Ovary (tissue), 7 donors: ENCODE measurements at regions not wholly inside any gene's neighbourhood (a gene's known extent, or its start where the extent isn't known, plus 50 kb on each side); places are given as distances from the start of the nearest gene placed in this dataset.

Experiments used
- DNase-seq, 5 donors: peaks; one replicate each; pipeline ENCODE4 v3.0.0-alpha.2; 2019 to 2020
- H3K27ac ChIP-seq, 2 donors: fragments of 200-600 bp; one replicate each; pipeline versions ENCODE4 v1.5.1 to v1.8.0; 2019 to 2022
- H3K27me3 ChIP-seq: fragments of 200-600 bp; one replicate; pipeline ENCODE4 v1.8.0; 2022
- H3K36me3 ChIP-seq: fragments of 200-600 bp; sonication (generic); one replicate; pipeline ENCODE4 v1.5.1; 2019
- H3K4me1 ChIP-seq: one replicate; pipeline ENCODE4 v1.8.1; 2013; ENCODE audit warnings: mild to moderate bottlenecking, moderate library complexity; ENCODE audit not compliant: insufficient read depth
- H3K4me3 ChIP-seq: fragments of 200-600 bp; sonication (generic); one replicate; pipeline ENCODE4 v1.5.1; 2017
- H3K9me3 ChIP-seq, 2 donors: fragments of 200-600 bp in 1 of 2; sonication (generic) in 1 of 2; one replicate each; pipeline versions ENCODE4 v1.5.1 to v1.8.1; 2013 to 2019; ENCODE audit warnings: mild to moderate bottlenecking in 1 of 2, moderate library complexity in 1 of 2
- CTCF ChIP-seq, 3 donors: fragments of 450-650 bp in 2 of 3; fragments of 200-600 bp in 1 of 3; IDR thresholded peaks; one replicate each; pipeline versions ENCODE4 v1.5.1 to v1.8.0; 2016 to 2022; ENCODE audit warnings: antibody characterized with exemption in 3 of 3, mild to moderate bottlenecking in 1 of 3
- EP300 ChIP-seq: sonication (generic); formaldehyde crosslinking; IDR thresholded peaks from one replicate; pipeline ENCODE4 v1.6.1; 2017; ENCODE audit warnings: antibody characterized with exemption
- POLR2A ChIP-seq: fragments of 450-650 bp; IDR thresholded peaks from one replicate; pipeline ENCODE4 v1.6.1; 2017; ENCODE audit warnings: antibody characterized with exemption, mild to moderate bottlenecking, moderate library complexity
- WGBS, 3 donors: extraction: QIAGEN DNeasy Blood & Tissue Kit in 1 of 3; methylation state at CpG; one replicate each; pipeline versions ENCODE4 v1.1.5 to v1.1.7; 2013 to 2017; 5-methylcytosine and 5-hydroxymethylcytosine counted together
- intact Hi-C, 4 donors: fragments of 100-400 bp; cut with DNase I; formaldehyde crosslinking; loops; one replicate each; pipeline versions ENCODE4 v1.11.0 to v1.15.1; 2022 to 2023
- donor health status: DM: no; HTN: no; CAD: no; lungs with moderate emphysema.
- donor health status: DM: no; HTN: no; CAD: no.
- donor health status: Bipolar disorder and iron deficiency.
- donor health status: DM: no; HTN: no; CAD: no.
- donor health status: DM: yes; HTN: yes; CAD: no.

GRCh38 chr4:116469582-116469981 lies 615.8 kb downstream of the TRAM1L1 start:
- Histone ChIP-seq H3K4me1 (no peaks in the 10 kb centered on the region), H3K9me3 (no peaks in the 10 kb centered on the region), H3K36me3 (no peaks in the 10 kb centered on the region), H3K4me3 (no peak overlapping the region), H3K27ac (no peak overlapping the region), H3K27me3 (no peaks in the 10 kb centered on the region)
- TF ChIP-seq CTCF (IDR thresholded peaks at IDR 0.05) = no peak
- TF ChIP-seq EP300 = no peak
- TF ChIP-seq POLR2A = no peak
- no peak for DNase-seq
- 19 to 41% (median 24%) methylated on average over 1 of the region's 1 CpG for WGBS, 3 donors
- intact Hi-C loops = no loop called here

- intact Hi-C loops = no loop called here
- no peaks in the 10 kb centered on the region for H3K27me3 ChIP-seq
- WGBS, 3 donors = 94 to 96% (median 95%) methylated on average over 19 of the region's 19 CpGs
- no peak overlapping the region for H3K4me3 ChIP-seq
- no peaks in the 10 kb centered on the region for H3K36me3 ChIP-seq
- H3K9me3 ChIP-seq = no peaks in the 10 kb centered on the region
- no peak for TF ChIP-seq CTCF (IDR thresholded peaks at IDR 0.05)
- no peak for TF ChIP-seq EP300
- no peak for TF ChIP-seq POLR2A
- no peaks in the 10 kb centered on the region for H3K4me1 ChIP-seq
- no peak overlapping the region for H3K27ac ChIP-seq
- no peak for DNase-seq
These were observed 632.2 kb downstream of the TRAM1L1 start for GRCh38 chr4:116453127-116453526.

- no peak for DNase-seq
- H3K27ac ChIP-seq = no peak overlapping the region
- no peaks in the 10 kb centered on the region for H3K4me1 ChIP-seq
- intact Hi-C loops = no loop called here
- H3K9me3 ChIP-seq = no peaks in the 10 kb centered on the region
- H3K4me3 ChIP-seq = no peak overlapping the region
- TF ChIP-seq EP300 = no peak
- no peak for TF ChIP-seq POLR2A
- no peak for TF ChIP-seq CTCF (IDR thresholded peaks at IDR 0.05)
- 43 to 54% (median 53%) methylated on average over 2 of the region's 2 CpGs for WGBS, 3 donors
- no peaks in the 10 kb centered on the region for H3K27me3 ChIP-seq
- no peaks in the 10 kb centered on the region for H3K36me3 ChIP-seq
These were observed 635.6 kb downstream of the TRAM1L1 start for GRCh38 chr4:116449764-116450163.

GRCh38 chr4:116444117-116444516 lies 641.3 kb downstream of the TRAM1L1 start:
- H3K4me3 ChIP-seq = no peak overlapping the region
- H3K9me3 ChIP-seq = no peaks in the 10 kb centered on the region
- DNase-seq = no peak
- no peak overlapping the region for H3K27ac ChIP-seq
- TF ChIP-seq CTCF (IDR thresholded peaks at IDR 0.05) (no peak), EP300 (no peak), POLR2A (no peak)
- no peaks in the 10 kb centered on the region for H3K4me1 ChIP-seq
- H3K27me3 ChIP-seq = no peaks in the 10 kb centered on the region
- intact Hi-C loops = no loop called here
- H3K36me3 ChIP-seq = no peaks in the 10 kb centered on the region
